ENCODE measurements at regions not wholly inside any gene's neighbourhood (a gene's known extent, or its start where the extent isn't known, plus 50 kb on each side); places are given as distances from the start of the nearest gene placed in this dataset.

- TF ChIP-seq REST (IDR thresholded peaks at IDR 0.05; ENCODE audit: insufficient replicate concordance, low read depth) (no peak), POLR2AphosphoS5 (IDR thresholded peaks at IDR 0.05; ENCODE audit: low read depth) (no peak), SPI1 (IDR thresholded peaks at IDR 0.05; ENCODE audit: borderline replicate concordance, low read depth) (no peak), GABPA (IDR thresholded peaks at IDR 0.05; ENCODE audit: low read depth) (no peak), CTCF (IDR thresholded peaks at IDR 0.05; ENCODE audit: insufficient read depth, low read length) (no peak)
- Histone ChIP-seq H3K27me3 (ENCODE audit: insufficient read depth, poor library complexity, severe bottlenecking) (no peaks in the 10 kb centered on the region), H3K27ac (replicated peaks) (no peak overlapping the region), H3K4me3 (replicated peaks; ENCODE audit: insufficient read depth, low read length) (no peak overlapping the region)
- DNase-seq (ENCODE audit: low read depth in 1 of 2, low spot score in 1 of 2) = no peak
Observed at GRCh38 chr16:86029131-86029741, 130.3 kb downstream of the IRF8 start.

GRCh38 chr16:86030116-86030515, 131.2 kb downstream of the IRF8 start:
- no peak for DNase-seq (ENCODE audit: low read depth in 1 of 2, low spot score in 1 of 2)
- no peaks in the 10 kb centered on the region for H3K27me3 ChIP-seq (ENCODE audit: insufficient read depth, poor library complexity, severe bottlenecking)
- H3K4me3 ChIP-seq (replicated peaks; ENCODE audit: insufficient read depth, low read length) = no peak overlapping the region
- no peak for TF ChIP-seq SPI1 (IDR thresholded peaks at IDR 0.05; ENCODE audit: borderline replicate concordance, low read depth)
- TF ChIP-seq REST (IDR thresholded peaks at IDR 0.05; ENCODE audit: insufficient replicate concordance, low read depth) = no peak
- no peak overlapping the region for H3K27ac ChIP-seq (replicated peaks)

- H3K4me3 ChIP-seq (replicated peaks; ENCODE audit: insufficient read depth, low read length) = no peak overlapping the region
- H3K27me3 ChIP-seq (ENCODE audit: insufficient read depth, poor library complexity, severe bottlenecking) = no peaks in the 10 kb centered on the region
- no peak overlapping the region for H3K27ac ChIP-seq (replicated peaks)
- no peak for DNase-seq (ENCODE audit: low read depth in 1 of 2, low spot score in 1 of 2)
- TF ChIP-seq POLR2AphosphoS5 (IDR thresholded peaks at IDR 0.05; ENCODE audit: low read depth) (no peak), GABPA (IDR thresholded peaks at IDR 0.05; ENCODE audit: low read depth) (no peak), CTCF (IDR thresholded peaks at IDR 0.05; ENCODE audit: insufficient read depth, low read length) (no peak), REST (IDR thresholded peaks at IDR 0.05; ENCODE audit: insufficient replicate concordance, low read depth) (no peak), SPI1 (IDR thresholded peaks at IDR 0.05; ENCODE audit: borderline replicate concordance, low read depth) (no peak)
Observed at GRCh38 chr16:86031141-86031678, 132.2 kb downstream of the IRF8 start.

All from HL-60 (cell line).